PC-3 (cell line): ENCODE measurements at regions not wholly inside any gene's neighbourhood (a gene's known extent, or its start where the extent isn't known, plus 50 kb on each side); places are given as distances from the start of the nearest gene placed in this dataset.

ENCODE experiments used
- ATAC-seq: fragments of 200-7000 bp; cut with Tn5 transposase; 2 replicates; pipeline ENCODE4 v1.9.1; 2020; ENCODE audit warnings: mild to moderate bottlenecking, moderate library complexity
- BruUV-seq: library from RNA; stranded (reverse); fragments of 400-500 nt; replicated peaks from 2 replicates; lab custom pipeline; 2021; lab: Mats Ljungman, UMichigan
- CTCF ChIA-PET: fragments of 300-600 bp; sonication (Branson Sonifier 250); formaldehyde crosslinking; loops from one replicate; lab custom pipeline; 2022; ENCODE audit warnings: antibody characterized with exemption; lab: Charles Lee
- POLR2A ChIA-PET: fragments of 300-600 bp; sonication (Branson Sonifier 250); formaldehyde crosslinking; loops from one replicate; lab custom pipeline; 2022; ENCODE audit warnings: antibody characterized with exemption; ENCODE audit not compliant: unreplicated experiment; lab: Charles Lee
- DNase-seq: peaks from one replicate; pipeline ENCODE4 v3.0.0-alpha.2; 2015
- H2AFZ ChIP-seq: fragments of 300-600 bp; sonication (generic); 2 replicates; pipeline ENCODE4 v1.6.0; 2016; ENCODE audit warnings: antibody characterized with exemption, low read length
- H3F3A ChIP-seq: fragments of 300-600 bp; sonication (generic); one replicate; pipeline ENCODE4 v1.6.0; 2017; ENCODE audit warnings: antibody characterized with exemption, low read length, control low read depth, mild to moderate bottlenecking; ENCODE audit not compliant: unreplicated experiment
- H3K27ac ChIP-seq: fragments of 300-600 bp; sonication (generic); 2 replicates; pipeline ENCODE4 v1.5.1; 2016; ENCODE audit warnings: mild to moderate bottlenecking, low read length
- H3K27me3 ChIP-seq: fragments of 300-600 bp; sonication (generic); 2 replicates; pipeline ENCODE4 v1.6.1; 2016; ENCODE audit warnings: low read length, mixed read lengths
- H3K36me3 ChIP-seq: fragments of 300-600 bp; sonication (generic); 2 replicates; pipeline ENCODE4 v1.6.1; 2016; ENCODE audit warnings: low read depth, mixed run types, low read length, mixed read lengths
- H3K4me1 ChIP-seq: fragments of 300-600 bp; sonication (generic); 2 replicates; pipeline ENCODE4 v1.5.1; 2016; ENCODE audit warnings: low read length; ENCODE audit not compliant: insufficient read depth
- H3K4me2 ChIP-seq: fragments of 300-600 bp; sonication (generic); 2 replicates; pipeline ENCODE4 v1.6.0; 2016; ENCODE audit warnings: low read length
- H3K4me3 ChIP-seq: fragments of 300-600 bp; sonication (generic); 2 replicates; pipeline ENCODE4 v1.5.1; 2016; ENCODE audit warnings: mild to moderate bottlenecking, low read length, mixed read lengths
- H3K79me2 ChIP-seq: fragments of 300-600 bp; sonication (generic); 2 replicates; pipeline ENCODE4 v1.6.1; 2017; ENCODE audit warnings: low read length, mixed read lengths
- H3K9ac ChIP-seq: fragments of 300-600 bp; sonication (generic); 2 replicates; pipeline ENCODE4 v1.6.0; 2016; ENCODE audit warnings: mild to moderate bottlenecking, low read length
- H3K9me2 ChIP-seq: fragments of 300-600 bp; sonication (generic); replicated peaks from 2 replicates; pipeline ENCODE4 v1.6.1; 2016; ENCODE audit warnings: mixed run types, low read length, mixed read lengths
- H3K9me3 ChIP-seq: fragments of 300-600 bp; sonication (generic); 2 replicates; pipeline ENCODE4 v1.6.1; 2016; ENCODE audit warnings: low read length, mixed read lengths
- H4K20me1 ChIP-seq: fragments of 300-600 bp; sonication (generic); 2 replicates; pipeline ENCODE4 v1.6.1; 2016; ENCODE audit warnings: low read length, mixed read lengths
- CTCF ChIP-seq: fragments of 300-600 bp; sonication (generic); conservative IDR thresholded peaks from 2 replicates; pipeline ENCODE4 v1.5.1; 2017; ENCODE audit warnings: antibody characterized with exemption, low read depth, mild to moderate bottlenecking, low read length
- EZH2 ChIP-seq: fragments of 300-600 bp; sonication (generic); IDR thresholded peaks from one replicate; pipeline ENCODE4 v1.6.1; 2017; ENCODE audit warnings: antibody characterized with exemption, mild to moderate bottlenecking, low read length; ENCODE audit not compliant: unreplicated experiment
- EZH2phosphoT487 ChIP-seq: fragments of 300-600 bp; sonication (generic); IDR thresholded peaks from 2 replicates; pipeline ENCODE4 v1.6.1; 2018; ENCODE audit warnings: mild to moderate bottlenecking, antibody characterized with exemption, low read length, borderline replicate concordance
- intact Hi-C: fragments of 100-400 bp; cut with micrococcal nuclease; formaldehyde crosslinking; loops from 2 replicates; pipeline ENCODE4 v1.9.0; 2023

- H3K4me2 ChIP-seq: no peak overlapping the region
- intact Hi-C loops: no loop called here
- no peaks in the 10 kb centered on the region for H3K36me3 ChIP-seq
- POLR2A ChIA-PET: no interaction called here
- no peaks in the 10 kb centered on the region for H3K9me3 ChIP-seq
- no peak overlapping the region for H3K27ac ChIP-seq
- TF ChIP-seq EZH2phosphoT487: no peak
- TF ChIP-seq EZH2: no peak
- TF ChIP-seq CTCF: no peak
- H4K20me1 ChIP-seq: no peaks in the 10 kb centered on the region
- BruUV-seq: no TSS peak
- no peak overlapping the region for H3K4me3 ChIP-seq
- no peak overlapping the region for H3K9ac ChIP-seq
- peaks cover 9% of the 10 kb centered on the region for H3K4me1 ChIP-seq
- CTCF ChIA-PET: no interaction called here
- ATAC-seq (no peak), DNase-seq (no peak)
- H3K79me2 ChIP-seq: no peaks in the 10 kb centered on the region
- H3K27me3 ChIP-seq: no peaks in the 10 kb centered on the region
- H2AFZ ChIP-seq: no peak overlapping the region
- H3F3A ChIP-seq: no peaks in the 10 kb centered on the region
- no peaks in the 10 kb centered on the region for H3K9me2 ChIP-seq
These were observed 50.3 kb downstream of the NAV1 start for GRCh38 chr1:201589186-201589585.

GRCh38 chr1:201590474-201590873 is 51.5 kb downstream of the NAV1 start:
- ATAC-seq: no peak
- intact Hi-C loops: no loop called here
- no peak overlapping the region for H3K9ac ChIP-seq
- H3K36me3 ChIP-seq: no peaks in the 10 kb centered on the region
- no peaks in the 10 kb centered on the region for H3K9me3 ChIP-seq
- H3K79me2 ChIP-seq: no peaks in the 10 kb centered on the region
- no peaks in the 10 kb centered on the region for H3F3A ChIP-seq
- TF ChIP-seq EZH2: no peak
- no peak for TF ChIP-seq CTCF
- no peak for TF ChIP-seq EZH2phosphoT487
- POLR2A ChIA-PET: no interaction called here
- no peak overlapping the region for H3K4me2 ChIP-seq
- no peaks in the 10 kb centered on the region for H3K9me2 ChIP-seq
- no peaks in the 10 kb centered on the region for H4K20me1 ChIP-seq
- no peak for DNase-seq
- peaks cover 9% of the 10 kb centered on the region for H3K4me1 ChIP-seq
- no TSS peak for BruUV-seq
- no peak overlapping the region for H2AFZ ChIP-seq
- no peak overlapping the region for H3K27ac ChIP-seq
- no peak overlapping the region for H3K4me3 ChIP-seq
- no peaks in the 10 kb centered on the region for H3K27me3 ChIP-seq
- CTCF ChIA-PET: no interaction called here

GRCh38 chr1:201591348-201591747 is 52.4 kb downstream of the NAV1 start:
- ATAC-seq (no peak), DNase-seq (no peak)
- H2AFZ ChIP-seq: no peak overlapping the region
- no peaks in the 10 kb centered on the region for H3K27me3 ChIP-seq
- H3K4me1 ChIP-seq: peaks cover 9% of the 10 kb centered on the region
- H3K27ac ChIP-seq: no peak overlapping the region
- TF ChIP-seq EZH2phosphoT487 (no peak), EZH2 (no peak), CTCF (no peak)
- H3F3A ChIP-seq: no peaks in the 10 kb centered on the region
- no peaks in the 10 kb centered on the region for H3K9me3 ChIP-seq
- ChIA-PET POLR2A (no interaction called here), CTCF (no interaction called here)
- H3K36me3 ChIP-seq: no peaks in the 10 kb centered on the region
- H3K79me2 ChIP-seq: no peaks in the 10 kb centered on the region
- no peaks in the 10 kb centered on the region for H4K20me1 ChIP-seq
- no TSS peak for BruUV-seq
- H3K9ac ChIP-seq: no peak overlapping the region
- no peaks in the 10 kb centered on the region for H3K9me2 ChIP-seq
- intact Hi-C loops: no loop called here
- no peak overlapping the region for H3K4me3 ChIP-seq
- H3K4me2 ChIP-seq: no peak overlapping the region
